ENCODE measurements at regions not wholly inside any gene's neighbourhood (a gene's known extent, or its start where the extent isn't known, plus 50 kb on each side); places are given as distances from the start of the nearest gene placed in this dataset.

DNA sequence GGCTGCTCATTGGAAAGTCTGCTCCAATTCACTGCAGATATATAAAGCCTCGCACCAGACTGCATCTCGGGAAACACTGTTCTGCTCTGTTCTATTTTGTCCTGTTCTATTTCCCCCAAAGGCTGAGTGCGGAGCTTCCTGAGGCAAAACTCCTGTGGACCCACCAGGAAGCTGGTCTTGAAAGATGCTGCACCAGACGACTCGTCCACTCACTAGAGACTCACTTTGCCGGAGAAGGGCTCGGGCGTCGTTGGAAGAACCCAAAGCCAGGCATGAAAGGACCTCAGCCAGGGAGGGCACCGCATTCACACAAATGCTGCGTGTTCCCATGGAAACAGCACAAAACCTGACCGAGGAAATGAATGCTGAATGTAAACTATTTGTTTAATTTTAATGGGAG, 331.2 kb upstream of the SFSWAP start:
- no peak overlapping the region for H3K4me3 ChIP-seq (ENCODE audit: low read depth, poor library complexity, severe bottlenecking)
- DNase-seq (ENCODE audit: low spot score in 2 of 2), result peak in 1 of 2 donors; percentile 56
- 60 to 80% methylated on average over 12 of the region's 12 CpGs for WGBS, 2 donors
- intact Hi-C loops (cut with DNase I; ENCODE audit: low total_unique reads), result no loop called here
- no peak for TF ChIP-seq POLR2A (IDR thresholded peaks at IDR 0.05)
- TF ChIP-seq, protein P1, sequence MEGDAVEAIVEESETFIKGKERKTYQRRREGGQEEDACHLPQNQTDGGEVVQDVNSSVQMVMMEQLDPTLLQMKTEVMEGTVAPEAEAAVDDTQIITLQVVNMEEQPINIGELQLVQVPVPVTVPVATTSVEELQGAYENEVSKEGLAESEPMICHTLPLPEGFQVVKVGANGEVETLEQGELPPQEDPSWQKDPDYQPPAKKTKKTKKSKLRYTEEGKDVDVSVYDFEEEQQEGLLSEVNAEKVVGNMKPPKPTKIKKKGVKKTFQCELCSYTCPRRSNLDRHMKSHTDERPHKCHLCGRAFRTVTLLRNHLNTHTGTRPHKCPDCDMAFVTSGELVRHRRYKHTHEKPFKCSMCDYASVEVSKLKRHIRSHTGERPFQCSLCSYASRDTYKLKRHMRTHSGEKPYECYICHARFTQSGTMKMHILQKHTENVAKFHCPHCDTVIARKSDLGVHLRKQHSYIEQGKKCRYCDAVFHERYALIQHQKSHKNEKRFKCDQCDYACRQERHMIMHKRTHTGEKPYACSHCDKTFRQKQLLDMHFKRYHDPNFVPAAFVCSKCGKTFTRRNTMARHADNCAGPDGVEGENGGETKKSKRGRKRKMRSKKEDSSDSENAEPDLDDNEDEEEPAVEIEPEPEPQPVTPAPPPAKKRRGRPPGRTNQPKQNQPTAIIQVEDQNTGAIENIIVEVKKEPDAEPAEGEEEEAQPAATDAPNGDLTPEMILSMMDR (IDR thresholded peaks at IDR 0.05), result no peak

DNA sequence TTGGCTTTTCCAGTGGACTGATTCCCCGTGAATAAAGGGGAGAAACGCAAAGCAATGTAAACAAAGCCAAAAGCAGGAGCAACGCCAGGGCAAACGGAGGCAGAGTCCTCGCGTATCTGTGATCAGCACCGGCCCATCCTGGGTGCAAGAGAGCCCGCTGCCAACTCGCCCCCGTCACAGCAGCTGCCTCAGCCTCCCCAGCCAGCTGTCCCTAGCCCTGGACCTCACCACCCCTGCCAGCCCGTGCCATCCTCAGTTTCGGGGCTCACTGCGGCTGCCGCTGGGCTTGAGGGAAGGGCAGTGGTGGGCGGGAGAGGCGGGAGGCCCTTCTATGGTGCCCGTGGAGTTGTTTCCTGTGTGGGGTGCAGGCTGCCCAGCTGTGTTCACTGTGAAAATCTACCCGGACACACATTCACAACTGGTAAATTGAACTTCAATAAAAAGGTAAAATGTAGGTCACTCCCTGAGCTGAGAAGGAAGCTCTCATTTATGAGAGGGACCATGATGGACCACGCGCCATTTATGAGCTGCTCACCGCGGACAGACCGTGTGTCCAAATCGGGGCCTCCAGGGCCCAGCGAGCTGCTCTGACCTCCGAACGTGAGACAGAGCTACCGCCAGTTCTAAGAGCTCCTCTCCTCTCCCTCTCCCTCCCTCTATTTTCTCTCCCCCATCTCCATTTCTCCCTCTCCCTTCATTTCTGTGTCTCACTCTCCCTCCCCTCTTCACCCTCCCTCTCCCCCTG, 330.5 kb upstream of the SFSWAP start:
- intact Hi-C loops (cut with DNase I; ENCODE audit: low total_unique reads), result no loop called here
- peak in 1 of 2 donors; percentile 82 for DNase-seq (ENCODE audit: low spot score in 2 of 2)
- no peak overlapping the region for H3K4me3 ChIP-seq (ENCODE audit: low read depth, poor library complexity, severe bottlenecking)
- WGBS, 2 donors, result 68 to 70% methylated on average over 28 of the region's 28 CpGs
- TF ChIP-seq, protein P1 (IDR thresholded peaks at IDR 0.05), result no peak
- no peak for TF ChIP-seq POLR2A (IDR thresholded peaks at IDR 0.05)

DNA sequence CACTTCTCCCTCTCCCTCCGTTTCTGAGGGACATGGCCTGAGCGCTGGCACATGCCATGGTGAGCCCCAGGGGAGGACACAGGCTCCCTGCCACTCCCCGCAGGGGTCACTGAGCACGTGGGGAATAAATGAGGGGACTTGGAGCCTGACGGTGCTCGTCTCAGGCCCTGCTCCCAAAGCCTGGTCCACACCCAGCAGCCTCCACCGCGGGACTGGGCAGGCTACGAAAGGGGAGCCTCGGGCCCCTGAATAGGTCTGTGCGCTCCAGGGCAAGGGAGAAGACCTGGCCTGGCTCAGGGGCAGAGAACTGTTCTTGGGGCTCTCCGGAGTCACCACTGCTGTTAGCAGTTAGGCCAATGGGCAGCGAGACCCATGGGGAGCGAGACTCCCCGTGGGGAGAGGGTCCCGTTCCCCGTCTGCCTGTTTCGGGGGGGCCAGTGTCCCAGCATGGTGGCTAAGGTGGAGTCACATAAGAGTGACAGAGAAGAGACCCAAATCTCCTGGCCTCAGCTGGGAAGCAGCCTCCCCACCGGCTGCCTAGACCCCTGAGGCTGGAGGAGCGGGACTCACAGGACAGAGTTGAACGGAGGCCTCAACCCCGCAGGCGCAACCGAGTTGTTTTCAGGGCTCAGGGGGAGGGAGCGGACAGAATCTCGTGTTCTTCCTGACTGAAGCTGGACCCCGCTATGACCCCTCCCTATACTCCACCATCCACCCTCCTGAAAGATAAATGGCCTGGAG, 329.8 kb upstream of the SFSWAP start:
- TF ChIP-seq, protein P1 (IDR thresholded peaks at IDR 0.05), result no peak
- TF ChIP-seq POLR2A (IDR thresholded peaks at IDR 0.05), result no peak
- DNase-seq (ENCODE audit: low spot score in 2 of 2), result peak in 1 of 2 donors; percentile 75
- intact Hi-C loops (cut with DNase I; ENCODE audit: low total_unique reads), result no loop called here
- no peak overlapping the region for H3K4me3 ChIP-seq (ENCODE audit: low read depth, poor library complexity, severe bottlenecking)
- 48 to 49% methylated on average over 26 to 27 of the region's 27 CpGs for WGBS, 2 donors

DNA sequence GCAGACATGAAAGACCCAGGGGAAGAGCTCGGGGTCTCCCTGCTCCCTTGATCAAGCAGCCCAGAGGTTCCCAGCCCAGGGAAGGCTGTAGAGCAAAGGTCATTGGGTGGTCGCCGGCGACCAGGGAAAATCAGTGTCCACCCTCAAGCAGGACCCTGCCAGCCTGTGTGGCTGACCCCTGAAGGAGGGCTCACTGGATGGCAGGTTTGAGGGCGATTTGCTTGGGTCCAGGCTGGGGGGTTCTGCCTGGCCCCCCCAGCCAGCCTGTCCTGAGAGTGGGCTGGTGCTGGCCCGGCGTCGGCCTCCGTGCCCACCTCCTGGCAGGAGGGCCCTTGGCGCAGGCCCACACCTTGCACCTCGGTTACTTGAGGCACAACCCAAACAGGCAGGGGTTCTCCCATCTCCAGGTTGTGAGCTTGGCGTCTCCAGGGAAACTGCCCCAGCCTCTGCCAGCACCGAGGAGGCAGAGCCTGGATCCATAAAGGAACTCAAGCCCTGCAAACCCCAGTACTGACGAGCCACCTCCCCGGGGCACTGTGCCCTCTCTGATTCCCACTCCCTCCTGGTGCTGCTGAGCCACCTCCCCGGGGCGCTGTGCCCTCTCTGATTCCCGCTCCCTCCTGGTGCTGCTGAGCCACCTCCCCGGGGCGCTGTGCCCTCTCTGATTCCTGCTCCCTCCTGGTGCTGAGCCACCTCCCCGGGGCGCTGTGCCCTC, 329.0 kb upstream of the SFSWAP start:
- peak in 1 of 2 donors; percentile 71 for DNase-seq (ENCODE audit: low spot score in 2 of 2)
- no peak overlapping the region for H3K4me3 ChIP-seq (ENCODE audit: low read depth, poor library complexity, severe bottlenecking)
- 64 to 72% methylated on average over 10 to 20 of the region's 22 CpGs for WGBS, 2 donors
- intact Hi-C loops (cut with DNase I; ENCODE audit: low total_unique reads), result no loop called here
- TF ChIP-seq POLR2A (IDR thresholded peaks at IDR 0.05), result no peak
- TF ChIP-seq, protein P1 (IDR thresholded peaks at IDR 0.05), result no peak

DNA sequence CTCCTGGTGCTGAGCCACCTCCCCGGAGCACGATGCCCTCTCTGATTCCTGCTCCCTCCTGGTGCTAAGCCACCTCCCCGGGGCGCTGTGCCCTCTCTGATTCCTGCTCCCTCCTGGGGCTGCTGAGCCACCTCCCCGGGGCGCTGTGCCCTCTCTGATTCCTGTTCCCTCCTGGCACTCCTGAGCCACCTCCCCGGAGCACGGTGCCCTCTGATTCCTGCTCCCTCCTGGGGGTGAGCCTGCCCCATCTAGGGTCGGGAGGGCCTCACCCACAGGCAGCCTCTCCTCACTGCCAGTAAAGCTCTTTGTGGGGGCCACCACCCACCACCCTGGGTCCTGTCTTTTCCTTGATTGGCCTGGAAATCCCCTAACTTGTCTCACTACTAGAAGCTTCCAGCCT, 327.6 kb upstream of the SFSWAP start:
- intact Hi-C loops (cut with DNase I; ENCODE audit: low total_unique reads), result no loop called here
- DNase-seq (ENCODE audit: low spot score in 2 of 2), result peak in 1 of 2 donors; percentile 48
- TF ChIP-seq POLR2A (IDR thresholded peaks at IDR 0.05), result no peak
- TF ChIP-seq, protein P1 (IDR thresholded peaks at IDR 0.05), result no peak
- whole genome bisulfite sequencing, 2 donors, result 74 to 77% methylated on average over 9 of the region's 9 CpGs
- no peak overlapping the region for H3K4me3 ChIP-seq (ENCODE audit: low read depth, poor library complexity, severe bottlenecking)

Measured in lower leg skin (tissue), 4 donors.